COLO668 (cell line): ENCODE measurements at regions not wholly inside any gene's neighbourhood (a gene's known extent, or its start where the extent isn't known, plus 50 kb on each side); places are given as distances from the start of the nearest gene placed in this dataset.

ENCODE experiments used
- DNase-seq: peaks from one replicate; lab custom pipeline; 2025; ENCODE audit not compliant: unreplicated experiment; lab: John Stamatoyannopoulos, UW

- no peak for DNase-seq
These were observed 287.7 kb upstream of the NXPH2 start for GRCh38 chr2:139067874-139068273.

DNA sequence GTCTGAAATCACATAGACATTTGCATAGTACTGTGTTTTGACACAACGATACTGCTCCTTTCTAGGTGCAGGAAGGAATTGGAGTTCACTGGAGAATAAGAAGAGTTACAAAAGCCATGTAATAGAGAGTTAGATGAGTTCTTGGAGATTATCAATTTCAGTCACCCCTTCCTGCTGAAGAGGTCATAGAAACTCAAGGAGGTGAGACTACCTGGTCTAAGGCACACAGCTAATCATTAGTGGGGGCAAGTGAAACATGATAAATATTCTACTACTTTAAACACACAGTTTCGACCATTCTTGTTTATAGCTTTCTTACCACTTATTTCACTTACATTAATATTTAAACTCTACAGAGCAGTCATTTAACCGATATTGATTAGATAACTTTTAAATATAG is 286.9 kb upstream of the NXPH2 start:
- no peak for DNase-seq

GRCh38 chr2:139064159-139064558 is 284.0 kb upstream of the NXPH2 start:
- DNase-seq = no peak

- DNase-seq = no peak
These were observed 279.4 kb upstream of the NXPH2 start for GRCh38 chr2:139059617-139060016.

GRCh38 chr2:139055202-139055601 is 275.0 kb upstream of the NXPH2 start:
- DNase-seq = no peak

DNA sequence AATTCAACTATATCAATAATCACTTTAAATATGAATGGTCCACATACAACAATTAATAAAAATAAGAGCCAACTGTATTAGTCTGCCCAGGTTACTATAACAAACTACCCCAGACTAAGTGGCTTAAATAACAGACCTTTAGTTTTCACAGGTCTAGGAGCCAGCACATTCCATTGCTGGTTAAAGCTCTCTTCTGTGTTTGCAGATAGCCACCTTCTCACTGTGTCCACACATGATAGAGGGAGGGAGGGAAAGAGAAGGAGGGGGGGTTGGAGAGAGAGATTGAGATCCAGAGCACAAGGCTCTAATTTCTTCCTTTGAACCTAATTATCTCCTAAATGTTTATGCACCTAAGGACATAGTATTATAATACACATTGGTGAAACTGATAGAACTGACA is 267.8 kb upstream of the NXPH2 start:
- DNase-seq = no peak

DNA sequence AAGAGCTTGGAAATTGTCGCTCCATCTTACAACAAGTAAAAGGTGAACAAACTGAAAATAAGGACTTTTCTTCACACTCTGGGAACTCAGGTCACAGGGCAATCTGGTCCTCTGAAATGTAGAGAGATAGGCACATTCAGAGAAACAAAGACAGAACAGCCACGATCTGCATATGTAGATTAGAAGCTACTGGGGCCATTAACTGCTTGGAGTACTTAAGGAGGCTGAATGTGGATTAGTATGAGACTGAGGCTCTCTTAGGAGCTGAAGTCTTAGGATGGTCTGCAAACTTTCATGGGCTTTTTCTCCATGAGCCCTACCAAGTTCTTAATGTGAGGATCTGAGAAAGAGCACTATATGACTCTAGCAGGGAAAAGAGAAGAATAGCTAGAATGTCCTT is 265.3 kb upstream of the NXPH2 start:
- DNase-seq = no peak

DNA sequence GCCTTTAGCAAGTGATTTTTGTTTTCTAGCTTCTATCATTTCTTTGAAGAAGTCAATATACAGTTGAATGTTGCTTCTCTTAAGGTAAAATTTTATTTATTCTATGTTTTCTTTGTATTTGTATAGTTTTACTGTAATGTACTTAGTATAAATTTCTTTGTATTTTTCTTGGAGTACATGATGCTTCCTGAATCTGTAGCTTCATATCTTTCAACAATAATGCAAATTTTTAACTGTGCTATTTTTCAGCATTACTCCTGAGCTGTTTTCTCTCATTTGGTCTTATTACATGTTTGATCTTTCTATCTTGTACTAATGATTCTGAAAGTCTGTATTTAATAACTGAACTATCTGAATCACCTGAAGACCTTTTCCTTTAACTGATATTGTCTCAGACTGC is 253.9 kb upstream of the NXPH2 start:
- DNase-seq = no peak

DNA sequence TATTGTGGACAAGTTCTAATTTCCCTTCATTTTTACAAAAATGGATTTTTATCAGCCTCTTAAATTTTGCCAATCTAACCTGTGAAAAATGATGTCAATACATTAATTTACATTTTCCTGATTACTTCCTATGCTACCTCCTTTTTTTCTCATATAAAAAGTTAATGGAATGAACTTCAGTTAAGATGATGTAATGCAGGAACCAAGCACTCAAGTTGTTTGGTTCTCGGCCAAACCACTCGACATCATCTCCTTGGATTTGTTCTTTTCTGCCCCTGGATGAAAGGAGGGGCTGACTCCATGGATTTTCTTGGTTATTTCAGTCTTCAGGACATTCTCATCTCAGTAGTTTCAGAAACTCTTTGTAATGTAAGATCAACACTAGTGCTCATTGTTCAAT is 253.1 kb upstream of the NXPH2 start:
- no peak for DNase-seq

DNA sequence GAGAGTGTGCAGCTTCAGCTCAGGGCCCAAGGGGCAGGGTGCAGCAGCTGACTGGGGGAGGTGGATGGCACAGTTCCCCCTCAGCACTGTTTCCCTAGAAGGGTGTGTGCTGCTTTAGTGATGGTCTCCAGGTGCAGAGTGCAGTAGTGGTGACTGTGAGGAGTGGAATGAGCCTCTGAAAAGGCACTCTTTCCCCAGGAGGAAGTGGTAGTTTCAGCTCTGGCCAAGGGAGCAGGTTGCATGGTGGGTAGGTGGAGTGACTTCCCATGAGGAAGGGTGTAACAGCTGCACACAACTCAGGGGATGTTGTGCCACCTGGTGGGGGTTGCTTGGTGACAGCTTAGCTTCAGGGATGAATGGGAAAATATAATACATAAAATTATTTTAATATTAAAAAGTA is 251.5 kb upstream of the NXPH2 start:
- peak; percentile 5 for DNase-seq

- DNase-seq = no peak
These were observed 240.1 kb upstream of the NXPH2 start for GRCh38 chr2:139020287-139020686.

GRCh38 chr2:139018252-139018651 is 238.1 kb upstream of the NXPH2 start:
- DNase-seq = no peak

GRCh38 chr2:139007130-139007529 is 226.9 kb upstream of the NXPH2 start:
- no peak for DNase-seq

- no peak for DNase-seq
These were observed 220.1 kb upstream of the NXPH2 start for GRCh38 chr2:139000131-139000785.

GRCh38 chr2:138997856-138998517 is 217.8 kb upstream of the NXPH2 start:
- DNase-seq = no peak

GRCh38 chr2:138997346-138997745 is 217.2 kb upstream of the NXPH2 start:
- DNase-seq = no peak

DNA sequence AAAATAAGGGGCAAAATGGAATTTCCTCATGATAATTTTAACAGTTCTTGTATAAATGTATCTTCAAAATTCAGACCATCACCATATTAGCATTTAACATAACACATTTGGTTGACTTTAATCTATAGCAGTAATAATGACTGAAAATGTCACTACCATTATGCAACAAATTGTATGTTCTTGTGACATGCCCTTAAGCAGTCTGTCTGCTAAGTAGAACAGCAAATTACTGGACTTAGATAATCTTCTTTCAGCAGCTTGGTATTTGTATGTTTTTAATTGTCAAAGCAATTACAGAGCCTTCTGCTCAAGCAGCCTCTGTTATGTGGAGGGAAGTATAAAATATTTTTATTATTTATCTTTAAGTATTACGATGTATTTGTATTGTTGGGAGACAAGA is 214.3 kb upstream of the NXPH2 start:
- DNase-seq = no peak

GRCh38 chr2:138985881-138986280 is 205.7 kb upstream of the NXPH2 start:
- no peak for DNase-seq

- DNase-seq = no peak
These were observed 199.1 kb upstream of the NXPH2 start for GRCh38 chr2:138979131-138979785.

DNA sequence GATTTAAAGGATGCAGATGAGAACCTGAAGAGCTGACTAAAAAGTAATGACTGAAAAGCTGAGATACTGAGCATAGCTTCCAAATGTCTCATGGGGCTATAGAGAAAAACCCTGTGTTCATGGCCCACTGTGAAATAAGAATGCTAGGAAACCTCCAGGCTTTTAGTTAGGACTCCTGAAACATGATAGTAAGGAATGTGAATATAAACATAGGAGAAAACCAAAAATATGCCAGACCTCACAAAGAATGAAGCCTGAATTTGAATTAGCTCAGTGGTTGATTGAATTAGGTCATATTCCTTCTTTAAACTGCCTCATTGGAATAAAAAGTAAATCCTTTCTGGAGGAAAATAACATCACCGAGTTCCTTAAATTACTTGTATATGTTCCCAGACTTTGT is 194.5 kb upstream of the NXPH2 start:
- DNase-seq = no peak

DNA sequence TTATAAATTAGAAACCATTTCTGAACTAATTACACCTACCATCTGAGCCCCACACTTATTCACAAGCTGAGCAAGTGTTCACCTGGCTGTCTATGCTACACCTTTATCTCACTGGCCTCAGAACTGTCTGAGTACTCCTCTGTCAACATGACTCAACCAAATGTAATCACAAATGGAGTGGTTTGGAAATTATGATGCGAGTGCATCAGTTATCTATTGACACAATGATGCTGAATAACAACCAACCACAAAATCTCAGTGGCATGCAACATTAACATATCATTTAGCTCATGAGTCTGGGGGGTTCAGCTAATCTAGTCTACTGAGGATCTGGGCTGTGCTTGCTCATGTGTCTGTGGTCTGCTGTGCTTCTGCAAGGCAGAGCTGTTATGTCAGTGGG is 184.2 kb upstream of the NXPH2 start:
- no peak for DNase-seq

DNA sequence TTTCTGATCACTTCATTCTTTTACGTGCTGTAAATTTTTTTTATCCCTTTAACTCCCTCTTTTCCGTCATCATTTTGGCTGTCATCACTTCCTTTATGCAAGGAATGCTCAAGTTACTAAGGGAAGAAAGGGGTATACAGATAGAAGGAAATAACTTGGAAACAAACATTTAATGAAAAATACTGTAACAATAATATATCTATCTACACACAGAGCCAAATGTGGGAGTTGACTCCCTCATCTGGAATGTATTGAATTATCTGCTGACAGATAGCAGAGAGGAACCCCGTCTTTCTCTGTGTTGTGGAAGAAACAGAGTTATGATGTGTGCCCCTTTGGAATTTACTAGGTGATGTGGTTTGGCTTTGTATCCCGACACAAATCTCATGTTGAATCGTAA is 182.5 kb upstream of the NXPH2 start:
- DNase-seq = no peak

- no peak for DNase-seq
These were observed 180.0 kb upstream of the NXPH2 start for GRCh38 chr2:138960191-138960590.
